ENCODE measurements at regions not wholly inside any gene's neighbourhood (a gene's known extent, or its start where the extent isn't known, plus 50 kb on each side); places are given as distances from the start of the nearest gene placed in this dataset.

DNA sequence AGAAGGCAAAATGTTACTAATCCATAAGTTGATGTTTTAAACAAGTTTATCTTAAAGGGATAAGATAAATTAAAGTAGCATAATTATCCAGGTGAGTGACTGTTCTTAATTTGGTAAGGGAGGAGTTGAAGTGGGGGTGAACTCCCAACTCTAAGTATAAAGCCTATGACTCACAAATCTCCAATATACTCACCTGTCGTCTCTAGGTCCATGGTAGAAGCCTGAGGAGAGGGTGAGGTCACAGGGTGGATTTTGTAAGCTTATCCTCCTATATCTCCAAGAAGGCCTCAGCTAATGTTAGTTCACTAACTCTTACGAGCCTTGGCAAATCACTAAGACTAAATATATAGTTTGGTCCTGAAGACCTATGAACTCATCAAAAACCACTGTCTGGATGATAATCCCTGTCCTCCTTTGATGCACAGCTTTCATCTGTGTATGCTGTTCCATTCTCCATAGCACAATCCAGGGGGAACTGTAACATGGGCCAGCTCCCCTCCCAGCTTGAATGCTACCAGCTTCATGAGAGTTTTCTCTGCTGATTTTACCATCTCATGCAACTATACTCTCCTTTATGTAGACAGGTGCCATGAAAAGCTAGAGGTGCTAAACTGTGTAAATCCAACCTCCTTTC is 158.7 kb downstream of the BTC start:
- in situ Hi-C loops (cut with MboI; ENCODE audit: low sequenced_read_pairs) = no loop called here

DNA sequence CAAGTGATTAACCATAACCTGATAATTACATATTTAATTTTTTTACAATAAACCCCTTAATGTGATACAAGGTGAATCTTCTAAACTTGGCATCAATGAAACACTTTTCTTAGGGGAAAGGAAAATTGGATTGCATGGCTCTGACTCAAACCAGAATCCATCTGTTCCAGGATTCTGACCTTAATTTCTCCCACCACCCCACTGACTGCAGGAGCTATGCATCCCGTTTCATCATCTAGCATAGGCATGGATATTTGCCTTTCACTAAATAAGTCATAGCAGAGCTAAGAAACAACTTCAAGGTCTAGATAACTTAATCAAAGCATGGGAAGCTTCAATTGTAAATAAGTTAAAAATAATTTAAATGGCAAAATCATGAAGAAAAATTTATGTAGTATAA is 156.3 kb downstream of the BTC start:
- in situ Hi-C loops (cut with MboI; ENCODE audit: low sequenced_read_pairs) = no loop called here

DNA sequence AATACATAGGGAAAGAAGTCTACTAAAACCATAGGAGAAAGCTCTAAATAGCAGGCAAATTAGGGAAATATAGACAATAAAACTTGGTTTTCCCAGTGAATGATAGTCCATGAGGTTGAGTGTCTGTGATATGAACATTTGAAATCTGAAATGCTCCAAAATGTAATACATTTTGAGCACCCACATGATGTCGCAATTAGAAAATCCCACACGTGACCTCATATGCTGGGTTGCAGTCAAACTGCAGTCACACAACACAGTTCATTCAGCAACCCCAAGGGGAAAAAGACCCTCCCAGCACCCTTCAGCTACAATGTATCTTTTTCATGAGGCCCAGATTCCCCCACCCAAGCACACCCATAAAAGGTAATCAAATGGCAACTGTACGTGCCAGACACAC is 155.6 kb downstream of the BTC start:
- in situ Hi-C loops (cut with MboI; ENCODE audit: low sequenced_read_pairs) = no loop called here

DNA sequence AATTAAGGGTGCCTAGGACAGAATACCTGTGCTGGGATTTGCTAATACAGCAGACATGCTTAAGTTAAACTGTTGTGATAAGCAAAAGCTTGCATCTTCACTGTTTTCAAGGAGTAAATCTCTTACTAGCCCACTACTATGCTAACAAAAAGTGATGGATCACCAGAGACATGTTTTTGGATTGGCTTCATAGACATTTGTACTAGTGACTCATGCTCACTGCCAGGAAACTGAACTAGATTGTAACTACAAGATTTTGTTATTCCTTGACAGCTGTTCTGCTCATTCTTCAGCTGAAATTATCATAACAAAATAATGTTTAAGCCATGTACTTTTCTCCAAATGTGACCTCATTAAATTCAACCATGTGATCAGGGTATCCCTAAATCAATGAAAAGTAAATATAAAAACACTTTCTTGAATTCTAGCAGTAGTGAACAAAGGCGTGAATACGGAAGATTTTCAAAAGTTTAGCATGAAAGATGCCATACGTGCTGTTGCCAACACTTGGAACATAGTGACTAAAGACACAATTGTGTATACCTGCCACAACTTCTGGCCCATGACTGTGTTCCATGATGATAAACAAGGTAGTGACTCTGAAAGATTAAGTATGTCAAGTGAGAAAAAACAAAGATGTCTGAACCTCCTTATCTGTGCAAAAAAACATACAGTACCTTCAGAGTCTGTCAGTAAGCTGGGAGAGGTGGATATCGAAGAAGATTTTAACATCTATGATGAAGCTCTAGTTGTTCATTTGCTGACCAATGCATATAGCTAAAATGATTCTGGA is 154.0 kb downstream of the BTC start:
- in situ Hi-C loops (cut with MboI; ENCODE audit: low sequenced_read_pairs) = no loop called here

DNA sequence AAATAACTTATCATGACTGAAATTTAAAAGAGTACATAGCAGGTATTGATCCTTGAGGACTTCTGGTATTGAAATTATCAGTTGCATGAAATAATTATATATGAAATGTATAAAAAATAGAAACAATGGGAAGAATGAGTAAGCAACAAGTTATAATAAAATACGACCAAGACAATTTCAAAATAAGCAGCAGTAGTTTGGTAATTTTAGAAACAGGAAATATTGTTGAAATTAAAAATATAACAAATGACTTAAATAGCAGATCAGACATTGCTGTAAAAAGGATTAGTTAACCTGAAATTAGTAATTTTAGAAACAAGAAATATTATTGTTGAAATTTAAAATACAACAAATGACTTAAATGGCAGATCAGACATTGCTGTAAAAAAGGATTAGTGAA is 152.3 kb downstream of the BTC start:
- in situ Hi-C loops (cut with MboI; ENCODE audit: low sequenced_read_pairs) = no loop called here

DNA sequence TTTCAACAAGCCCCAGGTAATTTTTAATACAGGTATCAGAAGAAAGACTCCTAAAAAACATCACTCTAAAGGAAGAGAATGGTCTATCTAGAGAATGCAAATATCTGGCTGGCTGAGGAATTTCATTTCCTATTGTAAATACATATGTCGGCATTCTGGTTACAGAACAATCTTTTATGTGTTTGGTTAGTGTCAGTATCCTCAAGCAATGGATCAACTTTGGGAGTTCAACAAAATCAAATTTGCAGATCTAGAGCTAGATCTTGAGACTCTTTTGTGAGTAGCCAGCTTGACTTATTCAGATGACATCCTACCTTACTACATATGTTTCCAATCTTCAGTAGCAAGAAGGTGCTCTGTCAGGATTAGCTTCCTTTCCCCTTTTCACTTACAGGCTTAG is 145.1 kb downstream of the BTC start:
- in situ Hi-C loops (cut with MboI; ENCODE audit: low sequenced_read_pairs) = no loop called here

DNA sequence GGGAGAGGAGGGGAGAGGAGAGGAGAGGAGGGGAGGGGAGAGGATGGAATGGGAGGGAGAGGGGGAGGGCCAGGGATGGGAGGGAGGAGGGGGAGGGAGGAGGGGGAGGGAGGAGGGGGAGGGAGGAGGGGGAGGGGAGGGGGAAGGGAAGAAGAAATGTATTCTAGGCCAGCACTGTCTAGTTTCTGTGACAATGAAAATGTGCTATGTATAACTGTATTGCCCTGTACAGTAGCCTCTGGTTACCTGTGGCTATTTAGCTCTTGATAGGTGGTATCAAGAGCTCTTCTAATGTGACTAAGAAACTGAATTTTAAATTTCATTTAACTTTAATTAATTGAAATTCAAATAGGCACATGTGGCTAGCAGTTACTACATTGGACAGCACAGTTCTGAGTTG is 143.1 kb downstream of the BTC start:
- in situ Hi-C loops (cut with MboI; ENCODE audit: low sequenced_read_pairs) = loop anchor here (25.0 kb wide), 1 partner anchor 114 kb away; no protein-coding TSS in a partner anchor

DNA sequence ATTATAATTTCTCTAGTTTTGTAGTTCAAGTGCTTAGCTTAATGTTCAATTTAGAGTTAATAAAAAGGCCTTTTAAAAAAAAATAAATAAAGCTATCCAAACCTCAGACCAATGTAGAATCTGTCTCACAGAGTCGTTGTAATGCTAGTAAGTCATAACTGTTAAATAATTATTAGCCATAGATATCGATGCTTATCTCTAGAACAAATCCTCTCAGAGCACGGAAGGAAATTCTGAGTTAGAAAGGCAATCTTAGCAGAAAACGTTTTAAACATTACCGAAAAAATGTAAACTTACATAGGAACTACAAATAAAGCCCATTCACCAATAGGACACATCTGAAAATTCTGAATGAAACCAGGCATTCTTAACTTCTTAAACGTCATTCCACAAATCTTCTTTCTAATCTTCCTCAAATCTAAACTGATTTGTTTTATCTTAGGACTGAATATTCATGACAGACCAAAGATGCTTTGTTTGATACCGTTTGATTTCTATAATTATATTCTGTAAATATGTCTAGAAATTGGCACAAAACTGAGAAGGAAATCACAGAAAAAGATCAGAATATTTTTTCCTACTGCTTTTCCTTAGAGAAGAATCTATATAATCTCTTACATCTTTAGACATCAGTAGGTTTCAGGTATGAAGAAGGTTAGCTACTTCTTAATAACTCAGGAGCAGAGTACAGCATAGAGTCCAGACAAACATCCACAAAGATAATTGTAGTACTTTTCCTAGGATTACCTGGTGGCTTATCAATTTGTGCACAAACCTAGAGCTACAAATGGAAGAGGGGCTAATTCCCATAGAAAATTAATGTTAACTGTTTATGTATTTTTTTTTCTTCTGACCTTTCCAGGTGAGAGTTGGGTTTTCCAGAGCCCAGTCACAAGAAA is 140.7 kb downstream of the BTC start:
- in situ Hi-C loops (cut with MboI; ENCODE audit: low sequenced_read_pairs) = loop anchor here (25.0 kb wide), 1 partner anchor 116 kb away; no protein-coding TSS in a partner anchor

DNA sequence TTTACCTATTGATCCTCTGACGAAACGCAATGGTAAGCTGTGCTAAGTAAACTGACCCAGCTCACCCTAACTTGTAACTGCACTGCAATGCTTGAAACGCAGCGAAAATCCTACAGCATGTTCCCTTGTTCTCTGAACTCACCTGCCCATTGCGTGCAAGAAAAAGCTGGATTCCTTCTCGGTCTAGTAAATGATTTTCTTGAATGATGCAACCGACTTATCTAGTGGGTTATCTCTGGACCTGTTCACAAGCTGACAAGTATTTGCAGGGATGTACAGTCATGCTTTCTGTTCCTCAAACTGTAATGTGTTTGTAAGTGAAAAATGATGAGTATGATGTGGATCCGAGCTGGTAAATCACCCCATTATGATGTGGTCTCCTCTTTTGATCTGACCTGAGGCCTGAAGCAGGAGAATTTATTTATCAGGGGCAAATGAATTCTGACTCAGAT is 140.1 kb downstream of the BTC start:
- in situ Hi-C loops (cut with MboI; ENCODE audit: low sequenced_read_pairs) = loop anchor here (25.0 kb wide), 1 partner anchor 117 kb away; no protein-coding TSS in a partner anchor

DNA sequence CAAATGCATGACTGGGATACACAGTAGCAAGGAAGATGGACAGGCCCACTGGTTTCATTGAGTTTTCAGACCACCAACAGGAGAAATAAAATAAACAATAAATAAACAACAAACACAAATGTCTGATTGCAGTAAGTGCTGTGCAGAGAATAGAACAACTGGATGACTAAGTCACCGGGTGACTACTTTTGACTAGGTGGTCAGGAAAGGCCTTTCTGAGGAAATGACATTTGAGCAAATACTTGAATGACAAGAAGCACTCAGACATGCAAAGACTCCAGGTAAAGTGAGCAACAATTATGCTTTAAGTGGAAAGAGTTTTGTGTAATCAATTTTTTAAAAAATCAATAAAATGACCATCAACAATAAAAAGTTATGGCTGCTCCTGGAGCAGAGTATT is 137.7 kb downstream of the BTC start:
- in situ Hi-C loops (cut with MboI; ENCODE audit: low sequenced_read_pairs) = loop anchor here (25.0 kb wide), 1 partner anchor 119 kb away; no protein-coding TSS in a partner anchor

DNA sequence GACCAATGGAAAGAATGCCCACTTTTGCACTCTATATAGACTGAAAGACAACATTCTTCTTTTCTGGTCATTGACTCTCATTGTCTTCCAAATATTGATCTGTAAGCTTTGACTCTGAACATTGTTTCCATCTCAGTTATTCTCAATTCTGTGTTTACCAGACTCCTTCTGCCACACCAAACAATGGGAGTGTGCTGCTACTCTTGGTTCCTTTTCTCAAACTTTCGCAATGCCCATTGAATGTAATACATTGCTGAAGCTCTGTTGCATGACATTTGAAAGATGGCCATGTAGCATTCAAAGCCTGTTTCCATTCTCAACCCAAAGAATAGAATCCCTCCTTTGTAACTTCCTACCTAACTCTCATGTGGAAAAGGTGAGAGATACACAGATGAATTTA is 136.2 kb downstream of the BTC start:
- in situ Hi-C loops (cut with MboI; ENCODE audit: low sequenced_read_pairs) = loop anchor here (25.0 kb wide), 1 partner anchor 121 kb away; no protein-coding TSS in a partner anchor

DNA sequence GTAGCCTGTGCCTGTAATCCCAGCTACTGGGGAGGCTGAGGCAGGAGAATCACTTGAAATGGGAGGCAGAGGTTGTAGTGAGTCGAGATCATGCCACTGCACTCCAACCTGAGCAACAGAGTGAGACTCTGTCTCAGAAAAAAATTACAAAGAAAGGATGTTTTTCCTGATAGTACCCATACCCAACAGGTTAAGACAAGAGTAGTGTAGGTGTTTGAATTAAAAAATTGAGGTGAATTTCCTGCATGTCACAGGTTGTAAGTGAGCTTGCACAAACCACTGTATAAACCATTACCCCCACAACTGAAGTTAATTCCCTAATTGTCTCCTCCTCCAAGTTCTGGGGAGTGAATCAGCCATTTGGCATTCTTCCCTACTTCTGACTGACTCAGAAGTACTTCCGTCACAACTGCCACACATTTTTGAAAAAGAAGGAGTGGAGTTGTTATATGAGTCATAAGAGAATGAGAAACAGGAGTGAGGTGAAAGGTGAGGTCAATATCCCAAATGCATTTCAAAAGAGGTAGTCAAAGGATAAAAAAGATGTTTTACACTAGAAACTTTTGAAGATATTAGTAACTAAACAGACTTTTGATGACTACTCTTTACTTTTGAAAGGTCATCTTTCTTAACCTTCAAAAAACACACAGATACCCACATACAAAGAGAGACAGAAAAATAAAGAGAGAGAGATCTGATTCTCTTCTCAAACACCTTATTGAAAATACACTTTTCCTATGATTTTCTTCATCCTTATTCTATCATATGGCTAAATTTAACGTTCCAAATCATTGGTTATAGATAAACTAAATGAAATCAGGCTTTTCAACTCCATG is 134.5 kb downstream of the BTC start:
- in situ Hi-C loops (cut with MboI; ENCODE audit: low sequenced_read_pairs) = loop anchor here (25.0 kb wide), 1 partner anchor 122 kb away; no protein-coding TSS in a partner anchor

DNA sequence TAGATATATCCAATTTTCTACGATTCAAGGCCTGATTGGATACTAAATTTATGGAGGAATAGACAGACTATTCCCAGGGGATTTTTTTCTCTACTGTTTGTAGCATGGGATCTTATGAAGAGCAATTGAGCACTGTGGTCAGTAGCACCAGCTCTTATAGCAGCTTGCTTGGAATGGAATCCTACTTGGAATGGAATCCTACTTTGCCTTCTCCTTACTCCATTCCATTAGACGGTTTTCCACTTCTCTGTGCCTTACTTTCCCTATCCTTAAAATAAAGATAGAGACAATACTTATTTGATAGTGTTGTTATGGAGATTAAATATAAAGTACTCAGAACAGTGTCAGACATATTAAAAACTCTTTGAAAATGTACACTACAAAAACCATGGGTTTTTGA is 133.5 kb downstream of the BTC start:
- in situ Hi-C loops (cut with MboI; ENCODE audit: low sequenced_read_pairs) = loop anchor here (25.0 kb wide), 1 partner anchor 124 kb away; no protein-coding TSS in a partner anchor

DNA sequence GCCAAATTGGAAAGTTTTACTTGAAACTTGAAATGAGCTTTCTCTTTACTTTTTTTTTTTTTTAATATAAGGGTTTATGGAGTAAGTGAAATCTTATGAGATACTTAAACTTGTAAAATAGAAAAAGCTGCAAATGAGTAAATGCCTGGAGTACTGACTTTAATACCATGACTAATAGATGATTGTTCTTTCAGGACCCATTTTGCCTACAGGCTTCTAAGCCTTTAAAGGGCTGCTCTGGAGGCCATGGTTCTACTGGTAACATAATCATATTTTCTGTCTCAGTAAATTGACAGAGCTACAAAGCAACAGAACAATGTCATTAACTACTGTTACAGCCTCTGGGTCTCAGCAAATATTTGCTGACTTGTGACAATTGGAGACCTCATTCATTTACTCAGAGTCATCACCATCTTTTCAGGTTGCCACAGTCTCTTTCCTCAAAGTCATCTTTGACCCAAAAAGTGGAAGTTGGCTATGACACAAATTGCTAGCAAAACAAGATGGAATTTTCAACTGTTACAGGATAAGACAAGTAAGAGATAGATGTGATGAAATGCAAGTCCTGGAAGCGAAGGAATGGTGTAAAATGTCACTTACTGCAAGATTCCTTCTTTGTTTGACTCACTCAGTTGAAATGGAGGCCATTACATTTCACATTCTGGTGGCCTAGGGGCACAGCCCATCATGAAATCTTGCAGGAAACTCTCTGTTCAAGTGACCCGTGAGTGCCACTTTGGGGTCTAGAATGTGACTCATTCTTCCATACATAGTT is 132.7 kb downstream of the BTC start:
- in situ Hi-C loops (cut with MboI; ENCODE audit: low sequenced_read_pairs) = loop anchor here (25.0 kb wide), 1 partner anchor 124 kb away; no protein-coding TSS in a partner anchor

DNA sequence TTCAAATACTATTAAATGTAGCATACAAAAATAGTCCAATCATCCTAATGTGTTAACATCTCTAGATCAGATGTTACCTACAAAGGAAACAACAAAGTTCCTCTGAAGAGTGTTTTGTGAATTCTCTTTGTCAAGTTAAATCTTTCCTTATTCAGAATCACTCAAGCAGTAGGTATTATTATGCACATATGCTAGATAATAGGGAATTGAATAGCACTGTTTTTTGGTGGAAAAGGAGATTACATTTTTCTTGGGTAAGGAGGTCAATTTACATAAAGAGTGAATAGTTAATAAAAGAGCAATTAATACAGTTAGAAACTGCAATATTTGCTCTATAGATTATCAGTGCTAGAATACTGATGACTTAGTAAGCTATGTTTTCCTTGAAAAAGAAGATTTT is 130.7 kb downstream of the BTC start:
- in situ Hi-C loops (cut with MboI; ENCODE audit: low sequenced_read_pairs) = loop anchor here (25.0 kb wide), 1 partner anchor 126 kb away; no protein-coding TSS in a partner anchor

DNA sequence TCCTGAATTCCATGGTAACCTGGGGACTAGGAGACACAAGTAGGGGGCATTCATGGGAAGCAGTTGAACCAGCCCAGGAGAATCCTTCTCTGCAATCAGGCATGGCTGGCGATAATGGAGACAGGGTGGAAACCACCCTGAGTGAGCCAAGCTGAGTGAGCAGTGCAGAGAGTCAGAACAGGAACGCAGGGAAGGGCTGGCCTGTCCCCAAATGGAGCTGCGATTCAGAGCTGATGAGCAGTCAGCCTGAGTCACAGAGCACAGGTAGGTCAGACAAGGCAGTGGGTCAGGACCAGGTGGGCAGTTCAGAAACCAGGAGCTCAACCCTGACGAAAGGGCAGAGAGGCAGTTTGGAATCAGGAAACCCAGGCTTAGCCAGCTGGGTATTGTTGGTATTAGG is 129.0 kb downstream of the BTC start:
- in situ Hi-C loops (cut with MboI; ENCODE audit: low sequenced_read_pairs) = loop anchor here (25.0 kb wide), 1 partner anchor 128 kb away; no protein-coding TSS in a partner anchor

DNA sequence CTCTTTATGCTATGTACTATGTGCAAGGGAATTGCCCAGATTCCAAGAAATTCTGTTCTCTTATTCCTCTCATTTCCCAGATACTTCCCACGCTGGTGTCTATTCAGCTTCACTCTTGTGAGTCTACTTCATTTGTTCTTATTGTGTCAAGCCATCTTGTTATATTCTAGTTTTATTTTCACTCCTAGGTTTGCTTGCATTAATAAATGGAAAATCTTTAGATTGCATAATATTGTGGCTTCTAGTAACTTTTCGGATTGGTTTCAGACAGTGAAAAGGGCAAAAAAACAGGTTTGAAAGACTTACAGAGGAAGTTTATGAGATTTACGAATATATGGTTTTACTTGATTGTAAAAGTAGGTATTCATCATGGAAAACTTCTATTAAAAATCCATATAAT is 128.4 kb downstream of the BTC start:
- in situ Hi-C loops (cut with MboI; ENCODE audit: low sequenced_read_pairs) = loop anchor here (25.0 kb wide), 1 partner anchor 129 kb away; no protein-coding TSS in a partner anchor

DNA sequence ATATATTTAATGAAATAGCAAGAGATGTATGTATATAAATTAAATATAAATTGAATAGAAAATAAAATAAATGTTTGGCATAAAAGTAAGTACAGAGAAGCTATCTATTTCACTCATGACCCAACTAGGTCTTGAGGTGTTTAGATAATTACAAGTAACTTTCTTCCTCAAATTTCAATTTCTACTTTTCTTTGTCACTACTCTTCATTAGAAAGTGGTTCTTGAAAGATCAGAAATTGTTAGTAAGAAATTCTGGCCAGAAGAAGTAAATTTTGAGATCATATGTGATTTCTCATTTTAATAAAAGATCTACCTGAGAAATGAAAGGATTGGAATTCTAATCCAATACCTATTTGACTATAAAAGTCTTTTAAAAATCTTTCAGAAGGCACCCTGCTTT is 126.9 kb downstream of the BTC start:
- in situ Hi-C loops (cut with MboI; ENCODE audit: low sequenced_read_pairs) = loop anchor here (25.0 kb wide), 1 partner anchor 130 kb away; no protein-coding TSS in a partner anchor

DNA sequence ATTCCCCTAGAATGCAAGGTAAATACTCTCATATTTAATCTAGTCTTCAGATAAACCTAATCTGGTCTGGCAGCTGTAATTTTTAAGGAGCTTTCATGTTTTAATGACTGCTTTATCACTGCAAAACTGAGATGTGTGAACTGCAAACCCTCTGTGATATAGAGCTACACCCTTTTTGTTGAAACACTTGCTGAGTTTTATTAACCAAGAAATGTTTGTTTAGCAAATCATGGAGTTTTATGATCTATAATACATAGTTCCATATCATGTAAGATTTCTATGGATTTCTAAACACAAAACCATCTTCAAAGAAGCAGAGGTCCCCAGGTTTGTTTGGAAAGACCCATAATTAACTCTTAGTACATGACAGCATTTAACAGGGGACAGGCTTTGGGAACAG is 126.4 kb downstream of the BTC start:
- in situ Hi-C loops (cut with MboI; ENCODE audit: low sequenced_read_pairs) = loop anchor here (25.0 kb wide), 1 partner anchor 131 kb away; no protein-coding TSS in a partner anchor
